Body of pancreas (tissue), 4 donors: ENCODE measurements at regions not wholly inside any gene's neighbourhood (a gene's known extent, or its start where the extent isn't known, plus 50 kb on each side); places are given as distances from the start of the nearest gene placed in this dataset.

Source experiments
- ATAC-seq: fragments of 150-250 bp; one replicate; pipeline ENCODE4 v1.9.1; 2016
- DNase-seq, 4 donors: peaks; one replicate each; pipeline ENCODE4 v3.0.0-alpha.2; 2019
- H3K27ac ChIP-seq, 4 donors: fragments of 200-600 bp; sonication (generic); 1 replicate in 3 of 4; 2 replicates in 1 of 4; pipeline versions ENCODE4 v1.5.1 to v1.6.1; 2016 to 2019; ENCODE audit warnings: mild to moderate bottlenecking in 1 of 4, mixed read lengths in 1 of 4, moderate library complexity in 1 of 4
- H3K27me3 ChIP-seq, 2 donors: fragments of 200-600 bp; sonication (generic); one replicate each; pipeline ENCODE4 v1.6.0; 2016; ENCODE audit warnings: mild to moderate bottlenecking in 1 of 2
- H3K36me3 ChIP-seq, 2 donors: fragments of 200-600 bp; sonication (generic); replicated peaks in 1 of 2; 2 replicates each; pipeline ENCODE4 v1.5.1; 2016; ENCODE audit warnings: low read depth in 2 of 2; ENCODE audit not compliant: insufficient read depth in 1 of 2
- H3K4me1 ChIP-seq: fragments of 200-600 bp; sonication (generic); one replicate; pipeline ENCODE4 v1.6.0; 2016
- H3K4me3 ChIP-seq, 2 donors: fragments of 200-600 bp; sonication (generic); 1 replicate in 1 of 2; 2 replicates in 1 of 2; pipeline ENCODE4 v1.5.1; 2016 to 2019
- H3K9me3 ChIP-seq, 3 donors: fragments of 200-600 bp; sonication (generic); 1 replicate in 2 of 3; 2 replicates in 1 of 3; pipeline ENCODE4 v1.5.1; 2016
- CTCF ChIP-seq, 7 experiments: fragments of 450-650 bp in 4 of 7; fragments of 200-600 bp in 3 of 7; sonication (generic) in 3 of 7; IDR thresholded peaks; one replicate each; pipeline ENCODE4 v1.5.1; 2016 to 2019; ENCODE audit warnings: antibody characterized with exemption in 7 of 7
- POLR2A ChIP-seq, 3 donors: fragments of 450-650 bp; IDR thresholded peaks; one replicate each; pipeline ENCODE4 v1.6.1; 2016; ENCODE audit warnings: antibody characterized with exemption in 3 of 3, mild to moderate bottlenecking in 2 of 3
- WGBS, 2 donors: methylation state at CpG; one replicate each; pipeline ENCODE4 v1.1.5; 2017; 5-methylcytosine and 5-hydroxymethylcytosine counted together
- intact Hi-C: fragments of 100-400 bp; cut with DNase I; formaldehyde crosslinking; loops from one replicate; pipeline ENCODE4 v1.15.1; 2023

GRCh38 chr20:51104960-51105920 is 82.3 kb upstream of the KCNG1 start:
- 45 to 51% methylated on average over 10 of the region's 10 CpGs for WGBS, 2 donors
- DNase-seq (no peak), ATAC-seq (no peak)
- Histone ChIP-seq H3K36me3 (no peaks in the 10 kb centered on the region), H3K27me3 (no peaks in the 10 kb centered on the region), H3K4me3 (no peak overlapping the region), H3K27ac (no peak overlapping the region), H3K9me3 (no peaks in the 10 kb centered on the region), H3K4me1 (peaks cover 7% of the 10 kb centered on the region)
- TF ChIP-seq CTCF (IDR thresholded peaks at IDR 0.05) (no peak), POLR2A (IDR thresholded peaks at IDR 0.05) (no peak)
- intact Hi-C loops: no loop called here

GRCh38 chr20:51100617-51101016 is 77.7 kb upstream of the KCNG1 start:
- Histone ChIP-seq H3K4me3 (no peak overlapping the region), H3K27me3 (no peaks in the 10 kb centered on the region), H3K9me3 (no peaks in the 10 kb centered on the region), H3K36me3 (no peaks in the 10 kb centered on the region), H3K4me1 (peaks cover 7% of the 10 kb centered on the region), H3K27ac (peak overlapping the region in 2 of 4 donors; percentile 26 to 27)
- intact Hi-C loops: no loop called here
- TF ChIP-seq POLR2A (IDR thresholded peaks at IDR 0.05) (no peak), CTCF (IDR thresholded peaks at IDR 0.05) (no peak)
- 10 to 20% methylated on average over 2 of the region's 2 CpGs for WGBS, 2 donors
- DNase-seq (peak; percentile 17 to 45 (median 26)), ATAC-seq (peak; percentile 27)

- 11 to 20% methylated on average over 1 of the region's 1 CpG for WGBS, 2 donors
- peaks cover 4% of the 10 kb centered on the region for H3K4me1 ChIP-seq
- DNase-seq (no peak), ATAC-seq (no peak)
- intact Hi-C loops: no loop called here
- H3K9me3 ChIP-seq: no peaks in the 10 kb centered on the region
- H3K27ac ChIP-seq: no peak overlapping the region
- no peak for TF ChIP-seq POLR2A (IDR thresholded peaks at IDR 0.05)
- TF ChIP-seq CTCF (IDR thresholded peaks at IDR 0.05): no peak
- no peaks in the 10 kb centered on the region for H3K27me3 ChIP-seq
- H3K4me3 ChIP-seq: no peak overlapping the region
- H3K36me3 ChIP-seq: no peaks in the 10 kb centered on the region
These were observed 75.4 kb upstream of the KCNG1 start for GRCh38 chr20:51098284-51098810.

GRCh38 chr20:51097351-51098120 is 74.6 kb upstream of the KCNG1 start:
- TF ChIP-seq POLR2A (IDR thresholded peaks at IDR 0.05) (no peak), CTCF (IDR thresholded peaks at IDR 0.05) (no peak)
- no peak for DNase-seq
- Histone ChIP-seq H3K4me1 (peaks cover 4% of the 10 kb centered on the region), H3K36me3 (no peaks in the 10 kb centered on the region), H3K27ac (no peak overlapping the region), H3K9me3 (no peaks in the 10 kb centered on the region), H3K27me3 (no peaks in the 10 kb centered on the region), H3K4me3 (no peak overlapping the region)
- intact Hi-C loops: no loop called here
- no peak for ATAC-seq
- 58 to 59% methylated on average over 6 to 8 of the region's 8 CpGs for WGBS, 2 donors
